ENCODE measurements at regions not wholly inside any gene's neighbourhood (a gene's known extent, or its start where the extent isn't known, plus 50 kb on each side); places are given as distances from the start of the nearest gene placed in this dataset.

- TF ChIP-seq RAD21 (IDR thresholded peaks at IDR 0.05; ENCODE audit: low read depth) (no peak), FOXM1 (IDR thresholded peaks at IDR 0.05; ENCODE audit: borderline replicate concordance, low read depth) (no peak), CEBPB (IDR thresholded peaks at IDR 0.05) (no peak), USF1 (IDR thresholded peaks at IDR 0.05) (no peak), TAF1 (IDR thresholded peaks at IDR 0.05; ENCODE audit: low read depth) (no peak), MAX (IDR thresholded peaks at IDR 0.05) (no peak), REST (IDR thresholded peaks at IDR 0.05; ENCODE audit: low read depth) (no peak), TEAD4 (IDR thresholded peaks at IDR 0.05) (no peak), EP300 (IDR thresholded peaks at IDR 0.05; ENCODE audit: borderline replicate concordance) (no peak), ZBTB7A (IDR thresholded peaks at IDR 0.05; ENCODE audit: low read depth) (no peak)
Measured at GRCh38 chr5:54870271-54870670, 115.1 kb downstream of the ESM1 start.
